CD1c-positive myeloid dendritic cell (primary cell): ENCODE measurements at regions not wholly inside any gene's neighbourhood (a gene's known extent, or its start where the extent isn't known, plus 50 kb on each side); places are given as distances from the start of the nearest gene placed in this dataset.
"Not testable (repeated sequence)": the region's sequence is repeated elsewhere in the genome, so short reads cannot be mapped to it uniquely, and the experiment has no call there.

Experiments
- DNase-seq: peaks from one replicate; pipeline ENCODE4 v3.0.0-alpha.2; 2016; ENCODE audit errors: extremely low spot score

DNA sequence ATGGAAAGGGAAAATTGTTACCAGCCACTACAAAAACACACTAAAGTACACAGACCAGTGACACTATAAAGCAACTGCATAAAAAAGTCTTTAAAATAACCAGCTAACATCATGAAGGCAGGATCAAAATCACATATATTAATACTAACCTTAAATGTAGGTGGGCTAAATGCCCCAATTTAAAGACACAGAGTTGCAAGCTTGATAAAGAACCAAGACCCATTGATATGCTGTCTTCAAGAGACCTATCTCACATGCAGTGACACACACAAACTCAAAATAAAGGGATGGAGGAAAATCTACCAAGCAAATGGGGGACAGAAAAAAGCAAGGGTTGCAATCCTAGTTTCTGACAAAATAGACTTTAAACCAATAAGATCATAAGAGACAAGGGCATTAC, 246.3 kb downstream of the SEC16B start:
- DNase-seq, result no peak

DNA sequence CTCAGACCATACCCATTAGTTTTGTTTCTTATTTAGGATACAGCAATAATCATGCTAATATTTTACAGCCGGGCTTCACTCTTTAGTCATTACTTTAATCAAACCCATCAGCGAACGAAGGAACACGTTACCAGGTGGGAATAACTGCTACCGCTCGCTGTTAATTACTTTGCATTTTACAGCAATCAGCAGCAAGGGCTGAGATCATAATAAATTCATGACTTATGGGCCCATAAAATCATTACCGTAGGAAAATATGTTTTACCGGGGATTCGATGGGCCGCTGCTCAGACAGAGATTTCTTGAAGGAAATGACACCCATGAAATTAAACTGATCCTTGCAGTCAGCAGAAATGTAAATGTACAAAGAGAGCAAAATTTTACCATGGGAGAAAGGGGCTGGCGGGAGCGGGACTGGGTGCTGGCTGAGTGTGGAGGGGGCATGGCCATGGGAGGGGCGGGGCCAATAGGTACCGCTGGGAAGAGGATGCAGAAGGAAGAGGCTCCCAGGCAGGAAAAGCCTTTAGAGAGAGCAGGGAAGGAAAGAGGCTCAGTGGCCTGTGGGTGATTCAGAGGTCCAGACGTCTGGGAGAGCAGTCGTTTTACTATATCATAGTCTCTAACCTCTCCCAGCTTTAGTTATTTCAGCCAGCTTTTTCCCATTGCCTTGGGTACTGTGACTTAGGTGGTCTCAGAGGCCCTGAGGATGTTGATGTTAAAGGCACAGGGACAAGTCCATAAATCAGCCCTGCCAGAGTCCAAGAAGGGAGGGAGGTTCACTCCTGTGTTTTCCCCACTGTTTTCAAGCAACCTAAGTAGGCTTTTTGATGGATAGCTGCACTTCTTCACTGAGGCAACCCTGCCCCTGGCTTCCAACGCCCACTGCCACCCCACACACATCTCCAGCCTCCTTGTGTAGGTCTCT, 258.9 kb downstream of the SEC16B start:
- DNase-seq, result no peak

DNA sequence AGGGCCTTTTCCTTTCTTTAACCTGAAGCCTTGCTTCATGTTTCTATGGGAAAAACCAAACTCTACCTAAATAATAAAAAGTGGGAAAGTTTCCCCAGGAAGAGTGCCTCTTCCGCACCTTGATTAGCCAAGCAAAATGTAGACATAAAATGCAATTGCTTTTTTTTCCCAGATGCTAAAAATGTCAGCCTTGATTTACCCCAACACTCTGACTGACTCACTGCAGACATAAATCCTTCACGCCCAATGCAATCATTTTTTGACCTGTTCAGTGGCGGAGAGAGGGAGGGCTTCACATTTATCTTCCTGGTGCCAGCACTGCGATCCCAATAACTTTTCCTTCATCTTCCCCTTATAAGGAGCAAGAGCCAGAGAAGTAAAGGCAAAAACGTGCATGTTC, 261.5 kb downstream of the SEC16B start:
- no peak for DNase-seq

DNA sequence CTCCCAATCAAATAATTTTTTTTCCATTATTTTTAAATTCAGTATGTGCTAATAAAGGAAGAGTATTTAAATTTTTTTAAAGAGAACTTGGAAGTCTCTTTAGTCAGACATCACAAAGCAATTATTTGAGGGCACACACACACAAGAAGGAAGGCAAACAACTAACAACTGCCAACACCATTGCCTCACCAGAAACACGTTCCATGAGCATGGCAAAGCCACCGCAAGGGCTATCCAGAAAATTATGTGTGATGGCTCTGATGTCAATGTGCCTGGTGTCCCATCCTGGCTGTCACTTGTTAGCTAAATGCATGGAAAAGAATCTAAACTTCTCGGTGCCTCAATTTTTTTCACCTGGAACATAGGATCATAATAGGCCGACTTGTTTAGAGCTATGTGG, 262.9 kb downstream of the SEC16B start:
- no peak for DNase-seq

DNA sequence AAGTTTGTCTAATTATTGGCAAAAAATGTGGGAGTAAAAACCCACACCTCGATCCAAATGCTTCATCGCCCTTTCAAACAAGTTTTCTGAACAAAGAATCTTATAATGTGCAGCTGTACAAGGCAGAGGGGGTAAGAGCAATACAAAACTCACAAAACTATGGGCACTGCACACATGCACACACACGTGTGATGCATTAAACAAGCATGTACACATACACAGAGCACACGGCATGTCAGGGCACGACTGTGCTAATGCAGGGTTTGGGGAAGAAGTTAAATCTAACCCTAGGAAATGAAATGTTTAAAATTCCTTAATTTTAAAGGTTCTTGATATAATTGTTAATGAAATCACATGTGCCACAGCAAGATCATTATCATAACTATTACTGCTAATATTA, 264.0 kb downstream of the SEC16B start:
- no peak for DNase-seq

DNA sequence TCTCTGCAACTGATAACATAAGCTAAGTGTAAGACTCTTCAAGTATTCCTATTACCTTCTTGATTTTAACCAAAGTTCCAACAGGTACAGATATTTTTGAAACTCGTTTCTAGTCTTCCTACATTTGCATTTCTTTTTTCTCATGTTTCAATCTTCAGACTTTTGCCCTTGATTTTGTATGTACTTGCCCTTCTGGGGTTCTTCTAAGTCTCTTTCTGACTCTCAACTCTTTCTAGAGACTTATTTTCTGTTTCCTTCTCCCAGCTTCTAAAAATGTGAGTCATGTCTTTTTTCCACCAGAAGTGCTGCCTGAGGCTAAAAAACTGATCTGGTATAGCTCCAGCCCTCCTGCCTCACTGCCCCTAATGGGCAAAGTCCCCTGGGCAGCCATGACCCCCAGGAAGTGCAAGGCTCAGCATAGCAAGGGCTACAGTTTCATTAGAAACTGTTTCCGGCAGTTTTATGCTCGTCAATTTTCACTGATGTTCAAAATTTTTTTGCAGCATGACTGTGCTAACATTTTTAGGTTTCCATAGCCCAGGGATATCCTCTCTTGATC, 265.9 kb downstream of the SEC16B start:
- no peak for DNase-seq

DNA sequence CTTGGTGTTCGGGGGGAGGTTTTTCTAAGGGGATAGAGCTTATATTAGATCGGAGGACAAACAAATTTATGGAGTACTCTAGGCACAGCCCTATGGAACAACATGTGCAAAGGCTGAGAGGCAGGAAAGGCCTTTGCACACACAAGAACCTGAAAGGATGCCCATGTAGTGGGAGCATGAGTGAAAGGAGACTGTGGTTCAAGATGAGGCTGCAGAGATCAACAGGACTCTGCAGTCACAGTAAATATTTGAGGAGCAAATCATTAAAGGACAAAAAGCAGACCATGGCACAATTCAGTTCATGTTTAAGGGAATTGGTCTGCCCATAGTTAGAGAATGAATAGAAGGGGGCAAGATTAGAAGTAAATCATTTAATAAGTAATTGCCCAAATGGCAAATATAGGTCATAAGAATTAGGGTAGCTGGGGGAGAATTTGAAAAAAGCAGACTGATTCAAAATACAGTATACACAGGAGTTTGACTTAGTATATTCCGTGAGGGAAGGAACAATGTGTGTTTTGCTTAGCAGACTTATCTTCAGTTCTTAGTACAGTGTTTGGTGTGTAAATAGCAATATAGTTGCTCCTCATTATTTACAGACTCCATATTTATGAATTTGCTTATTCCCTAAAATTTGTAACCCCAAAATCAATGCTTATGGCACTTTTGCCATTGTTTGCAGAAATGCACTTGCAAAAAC, 268.1 kb downstream of the SEC16B start:
- DNase-seq, result no peak

DNA sequence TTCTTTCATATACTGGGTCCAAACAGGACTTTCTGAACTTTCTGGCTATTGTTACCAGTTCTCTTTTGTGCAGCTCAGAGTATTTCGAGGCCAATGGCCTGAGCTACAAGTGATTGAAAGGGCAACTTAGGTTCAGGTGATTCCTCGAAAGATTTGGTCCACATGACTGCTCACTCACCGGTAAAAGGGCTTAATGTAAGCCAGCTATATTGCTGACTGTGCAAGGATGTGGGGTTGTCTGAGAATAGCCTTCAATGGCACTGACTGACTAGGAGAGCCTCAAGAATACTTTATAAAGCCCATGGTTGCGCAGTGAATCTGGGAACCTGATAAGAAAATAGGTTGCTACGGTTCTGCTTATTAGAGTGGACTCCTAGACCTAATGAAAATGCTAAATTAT, 269.0 kb downstream of the SEC16B start:
- no peak for DNase-seq

DNA sequence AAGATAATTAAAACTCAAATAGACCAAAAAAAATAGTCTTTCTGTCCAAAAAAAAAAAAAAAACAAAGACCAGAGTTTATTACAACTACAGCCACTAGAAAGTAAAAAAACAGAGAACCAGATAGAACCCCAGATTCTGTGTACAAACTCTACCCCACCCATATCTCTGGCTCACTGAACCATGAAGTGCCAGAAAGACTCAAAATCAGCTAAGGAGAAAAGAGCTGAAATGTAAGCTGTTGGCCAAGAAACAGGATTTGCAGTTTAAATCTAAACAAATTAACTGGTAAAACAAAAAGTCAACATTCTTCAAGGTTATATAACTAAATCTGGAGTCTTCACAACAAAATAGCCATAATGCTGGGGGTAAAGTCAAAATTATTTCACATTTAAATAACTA, 278.9 kb downstream of the SEC16B start:
- DNase-seq, result no peak

DNA sequence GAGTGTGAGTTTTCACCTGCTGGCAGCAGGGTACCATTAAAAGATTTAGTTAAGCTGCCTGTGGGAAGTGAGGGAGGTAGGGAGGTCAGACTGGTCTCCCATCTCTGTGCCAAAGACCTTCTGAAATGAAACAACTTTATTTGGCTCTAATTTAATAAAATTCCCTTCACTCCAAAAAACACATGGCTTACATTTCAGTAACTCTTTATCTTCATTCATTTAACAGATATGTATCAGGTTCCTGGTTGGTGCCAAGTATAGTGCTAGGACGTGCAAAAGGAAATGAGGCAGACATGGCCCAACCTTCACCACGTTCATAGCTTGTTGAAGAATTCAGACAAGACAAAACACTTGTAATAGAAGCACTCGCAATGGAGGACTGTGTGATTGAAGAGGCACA, 282.3 kb downstream of the SEC16B start:
- DNase-seq, result no peak

DNA sequence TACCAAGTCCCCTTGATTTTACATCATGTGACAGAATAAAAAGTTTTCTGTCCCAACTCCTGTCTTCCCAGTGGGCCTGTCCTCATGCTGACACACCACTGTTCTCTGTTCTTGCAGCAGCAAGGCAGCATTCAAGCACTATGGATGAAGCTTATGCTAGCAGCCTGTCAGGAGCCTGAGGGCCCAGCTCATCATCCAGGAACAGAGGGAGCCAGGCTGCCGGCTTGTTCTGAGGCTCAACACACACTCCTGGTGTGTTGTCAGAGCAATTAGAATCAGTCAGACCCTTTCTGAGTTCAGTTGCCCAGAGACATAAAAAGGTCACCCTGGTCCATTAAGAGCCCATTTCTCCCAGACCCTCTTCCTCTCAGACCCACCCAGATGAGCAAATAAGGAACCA, 282.9 kb downstream of the SEC16B start:
- DNase-seq, result no peak

DNA sequence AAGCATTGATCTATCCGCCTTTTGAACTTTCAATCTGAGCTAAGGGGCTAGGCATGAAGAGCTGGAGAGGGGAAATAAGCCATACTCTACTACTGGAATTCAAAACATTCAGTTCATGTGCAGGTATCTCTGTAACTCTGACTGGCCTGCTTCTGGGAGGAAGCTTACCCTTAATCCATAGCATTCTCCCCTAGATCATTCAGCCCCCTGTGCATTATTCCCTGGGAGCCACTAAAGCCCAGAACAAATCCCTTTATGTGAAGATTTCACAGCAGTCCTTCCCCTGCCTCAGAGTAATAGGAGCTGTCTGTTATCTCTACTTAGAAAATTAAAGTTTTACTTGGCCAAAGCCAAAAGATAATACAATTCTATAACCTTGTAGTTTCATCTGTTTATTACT, 300.7 kb downstream of the SEC16B start:
- no peak for DNase-seq

DNA sequence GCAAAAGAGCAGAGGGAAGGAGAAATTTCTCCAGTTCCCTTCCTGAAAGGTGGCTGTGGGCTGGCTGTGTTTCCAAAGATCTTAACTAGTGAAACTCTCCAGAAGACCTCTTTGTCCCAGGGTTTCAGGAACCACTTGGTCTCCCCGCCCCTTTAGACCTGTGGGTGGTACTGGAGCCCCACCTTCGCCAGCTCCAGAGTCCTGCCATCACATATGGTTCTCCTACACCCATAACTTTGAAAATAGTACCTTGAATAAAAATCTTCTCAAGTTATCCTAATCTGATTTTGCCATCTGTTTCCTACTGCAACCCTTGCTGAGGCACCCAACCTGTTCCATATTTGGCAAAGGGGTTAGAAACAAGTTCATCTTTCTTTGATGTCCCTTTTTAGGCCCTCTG, 303.9 kb downstream of the SEC16B start:
- no peak for DNase-seq

DNA sequence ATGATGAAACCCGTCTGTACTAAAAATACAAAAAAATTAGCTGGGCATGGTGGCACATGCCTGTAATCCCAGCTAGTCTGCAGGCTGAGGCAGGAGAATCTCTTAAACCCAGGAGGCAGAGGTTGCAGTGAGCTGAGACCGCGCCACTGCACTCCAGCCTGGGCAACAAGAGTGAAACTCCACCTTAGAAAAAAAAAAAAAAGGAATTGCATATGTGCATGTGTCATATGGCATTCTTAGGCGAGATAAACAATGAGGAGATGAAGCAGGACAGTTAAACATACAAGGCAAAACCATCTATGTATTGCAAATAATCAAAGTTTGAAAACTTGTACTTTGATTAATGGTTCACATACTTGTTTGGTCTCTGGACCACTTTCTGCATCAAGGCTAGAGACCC, 305.1 kb downstream of the SEC16B start:
- DNase-seq, result not testable (repeated sequence)

DNA sequence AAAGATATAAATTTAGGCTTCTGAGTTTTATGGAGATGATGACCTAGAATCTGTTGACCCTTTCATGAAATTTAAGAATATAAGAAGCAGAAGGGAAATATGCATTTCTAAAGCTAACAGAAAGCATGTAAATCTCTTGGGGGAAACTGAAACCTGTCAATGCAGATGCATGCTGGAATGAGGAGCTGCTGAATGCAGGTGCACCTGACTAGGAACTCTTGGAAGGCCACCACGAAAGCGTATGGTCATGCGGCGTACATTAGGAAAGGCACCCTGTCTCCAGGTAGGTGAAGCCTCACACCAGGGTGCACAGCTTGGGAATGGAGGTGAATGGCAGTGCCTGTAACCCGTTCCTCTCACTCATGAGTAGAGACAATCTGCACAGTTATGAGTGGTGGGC, 309.7 kb downstream of the SEC16B start:
- DNase-seq, result no peak

DNA sequence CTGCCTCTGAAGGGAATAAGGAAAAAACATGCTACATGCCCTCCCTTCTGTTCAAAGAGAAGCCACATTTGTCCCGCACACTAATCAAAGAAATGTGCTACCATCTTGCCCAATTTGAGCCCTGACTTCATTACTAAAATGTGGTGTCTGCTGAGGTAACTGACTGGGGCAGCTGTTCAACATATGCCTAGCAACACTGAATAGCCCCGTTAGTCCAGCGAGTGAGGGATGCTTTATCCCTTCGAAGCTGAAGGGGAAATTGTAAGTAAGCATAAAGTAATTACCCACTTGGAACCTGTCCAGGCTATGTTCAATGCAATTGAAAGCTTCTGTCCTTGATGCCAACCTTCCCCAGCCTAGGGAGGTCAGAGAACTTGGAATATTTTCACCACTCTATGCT, 310.6 kb downstream of the SEC16B start:
- no peak for DNase-seq

DNA sequence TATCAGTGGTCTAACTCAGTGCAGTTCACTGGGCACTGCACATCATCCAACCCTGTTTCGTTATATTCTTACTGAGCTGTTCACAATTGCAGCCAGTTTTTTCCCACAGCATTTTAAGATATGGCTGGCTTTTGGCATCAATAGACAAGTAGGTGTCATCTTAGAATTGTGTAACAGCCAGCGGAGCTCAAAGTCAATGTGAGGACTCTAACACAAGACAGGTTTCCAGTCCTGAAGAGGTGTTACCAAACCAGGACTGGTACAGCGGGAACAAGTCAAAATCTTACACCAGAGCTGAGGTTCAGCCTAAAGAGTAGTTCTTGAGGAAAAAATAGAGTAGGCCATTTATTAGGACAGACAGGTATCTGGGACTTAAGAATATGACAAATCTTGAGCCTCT, 313.3 kb downstream of the SEC16B start:
- DNase-seq, result no peak

DNA sequence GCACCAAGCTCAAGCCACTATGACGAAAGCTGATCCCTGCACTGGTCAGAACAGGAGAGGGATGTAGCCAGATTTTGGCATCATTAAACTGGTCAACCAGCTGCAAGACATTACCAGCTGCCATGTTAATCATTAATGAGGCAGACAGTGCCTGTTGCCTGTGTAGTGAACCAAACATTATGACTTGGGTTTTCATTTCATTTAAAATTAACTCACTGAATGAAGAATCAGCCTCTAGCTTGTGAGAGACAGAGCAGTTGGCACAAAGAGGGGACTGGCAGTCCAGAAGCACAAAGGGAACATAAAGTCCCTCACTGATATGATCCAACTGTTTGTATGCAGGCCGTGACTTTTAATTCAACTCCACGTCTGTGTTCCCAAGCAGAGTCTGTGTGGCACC, 318.9 kb downstream of the SEC16B start:
- no peak for DNase-seq

DNA sequence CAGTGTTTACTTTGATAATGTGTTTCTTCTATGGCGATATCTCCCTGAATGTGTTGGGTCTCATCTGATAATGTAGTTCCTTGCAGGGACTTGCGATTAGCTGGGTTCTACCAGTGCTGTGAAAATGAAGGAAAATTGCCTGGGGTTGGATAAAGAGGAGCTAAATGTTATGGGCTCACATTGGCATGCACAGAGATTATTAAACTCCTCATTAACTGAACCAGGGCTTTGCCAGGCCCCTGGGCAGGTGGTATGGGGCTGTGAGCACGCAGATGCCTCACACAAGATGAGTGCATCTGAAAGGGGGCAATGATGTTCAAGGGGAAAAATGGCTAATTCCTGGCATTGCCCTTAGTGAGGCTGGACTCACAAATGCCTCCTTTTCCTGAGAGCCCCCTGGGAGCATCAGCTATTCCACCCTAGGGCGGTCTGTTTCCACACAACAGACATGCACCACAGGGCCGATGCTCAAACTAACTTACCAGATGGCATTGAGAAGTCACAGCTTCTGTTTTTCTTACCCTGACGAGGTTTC, 321.1 kb downstream of the SEC16B start:
- no peak for DNase-seq

DNA sequence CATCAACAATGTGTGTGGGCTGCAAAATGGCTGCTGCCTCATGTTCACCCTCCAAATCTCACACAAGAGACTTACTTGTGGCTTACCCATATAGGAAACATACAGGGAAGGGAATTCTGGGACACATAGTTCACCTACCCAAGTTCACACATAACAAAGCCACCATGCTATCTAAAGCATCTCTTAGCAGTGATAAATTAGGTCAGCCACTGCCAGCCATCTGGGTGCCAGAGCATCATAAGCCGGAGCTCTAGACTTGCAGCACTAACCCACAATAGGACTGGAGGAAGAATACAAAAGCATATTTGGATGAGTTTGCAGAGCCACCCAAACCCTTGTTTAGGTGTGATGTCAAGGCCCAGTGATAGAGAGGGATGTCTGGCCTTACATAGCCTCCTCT, 321.7 kb downstream of the SEC16B start:
- no peak for DNase-seq

DNA sequence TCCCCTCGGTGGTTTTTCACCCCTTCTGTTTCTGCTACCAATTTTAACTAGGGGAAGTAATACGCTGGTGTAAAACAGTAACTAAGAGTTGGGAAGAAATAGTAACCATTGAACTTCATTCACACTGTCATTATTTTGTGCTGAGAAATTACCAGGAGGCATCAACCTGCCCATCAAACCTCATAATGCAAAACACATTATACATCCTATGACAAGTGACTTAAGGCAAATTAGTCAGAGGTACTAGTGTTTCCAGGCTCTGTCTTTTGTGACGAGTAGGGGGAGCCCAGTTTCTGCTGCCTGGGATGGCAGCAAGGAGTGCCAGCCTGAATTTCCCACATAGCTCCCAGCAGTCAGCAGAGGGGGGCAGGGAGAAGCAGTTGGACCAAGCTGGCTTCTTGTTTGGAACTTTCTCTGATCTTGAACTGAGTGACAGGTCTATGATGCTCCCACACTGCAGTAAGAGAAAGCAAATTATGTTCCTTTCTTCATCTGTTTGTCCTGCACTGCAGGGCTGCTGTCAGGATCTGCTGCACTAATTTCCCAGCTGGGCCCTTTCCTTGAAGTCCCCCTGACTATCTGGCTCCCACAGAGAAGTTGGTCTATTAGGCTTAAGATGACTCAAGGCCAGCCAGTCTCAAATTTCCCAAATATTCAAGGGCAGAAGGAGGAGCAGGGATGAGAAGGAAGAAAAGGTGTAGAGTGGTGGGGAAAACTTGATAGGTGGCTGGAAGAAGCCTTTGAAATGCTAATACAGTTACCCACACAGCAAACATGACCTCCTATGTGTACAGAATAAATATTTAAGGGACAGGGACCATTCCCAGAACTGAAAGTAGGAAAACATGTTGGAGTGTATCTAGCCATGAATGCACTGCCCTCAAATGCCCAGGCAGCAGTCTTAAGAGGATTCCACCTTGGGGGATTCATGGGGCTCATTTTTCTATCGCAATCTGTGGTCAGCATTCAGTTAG, 322.8 kb downstream of the SEC16B start:
- DNase-seq, result no peak
